NCI-H1092 treated with DMSO at 0.1 percent for 48 hours (cell line): ENCODE measurements at regions not wholly inside any gene's neighbourhood (a gene's known extent, or its start where the extent isn't known, plus 50 kb on each side); places are given as distances from the start of the nearest gene placed in this dataset.
A peak's percentile ranks its signal among the peaks of the same experiment; 100 is the strongest.

Source experiments
- DNase-seq: peaks from one replicate; lab custom pipeline; 2025; lab: John Stamatoyannopoulos, UW

DNA sequence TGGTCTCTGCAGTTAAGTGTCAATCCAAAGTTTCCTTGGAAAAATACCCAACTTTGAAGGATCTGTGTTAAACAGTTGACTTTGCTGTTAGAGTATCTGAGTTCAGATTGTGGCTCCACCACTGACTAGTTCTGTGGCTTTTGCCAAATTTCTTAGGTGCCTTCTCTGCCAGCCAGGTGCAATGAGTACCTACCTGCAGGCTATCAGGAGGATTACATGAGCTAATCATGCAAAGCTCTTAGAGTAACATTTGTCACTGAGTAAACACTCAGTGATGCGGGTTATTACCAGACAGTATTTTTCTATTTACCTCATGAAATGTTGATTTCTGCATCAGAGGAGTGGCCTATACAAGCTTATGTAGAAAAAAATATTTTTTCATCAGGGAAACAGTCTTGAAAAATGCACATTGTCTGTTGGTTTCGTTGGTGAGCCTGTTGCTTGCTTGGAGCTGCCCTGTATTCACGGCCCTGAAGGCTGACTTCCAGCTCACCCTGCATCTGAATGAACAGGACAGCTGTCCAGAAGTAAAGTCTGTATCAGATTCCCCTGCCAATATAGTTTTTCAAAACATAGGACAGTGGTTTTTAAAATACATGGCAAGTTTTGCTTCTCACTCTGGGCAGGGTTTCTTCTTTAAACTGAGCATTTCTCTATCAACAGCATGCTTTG, 235.1 kb downstream of the CDCA7 start:
- DNase-seq = peak; percentile 82

DNA sequence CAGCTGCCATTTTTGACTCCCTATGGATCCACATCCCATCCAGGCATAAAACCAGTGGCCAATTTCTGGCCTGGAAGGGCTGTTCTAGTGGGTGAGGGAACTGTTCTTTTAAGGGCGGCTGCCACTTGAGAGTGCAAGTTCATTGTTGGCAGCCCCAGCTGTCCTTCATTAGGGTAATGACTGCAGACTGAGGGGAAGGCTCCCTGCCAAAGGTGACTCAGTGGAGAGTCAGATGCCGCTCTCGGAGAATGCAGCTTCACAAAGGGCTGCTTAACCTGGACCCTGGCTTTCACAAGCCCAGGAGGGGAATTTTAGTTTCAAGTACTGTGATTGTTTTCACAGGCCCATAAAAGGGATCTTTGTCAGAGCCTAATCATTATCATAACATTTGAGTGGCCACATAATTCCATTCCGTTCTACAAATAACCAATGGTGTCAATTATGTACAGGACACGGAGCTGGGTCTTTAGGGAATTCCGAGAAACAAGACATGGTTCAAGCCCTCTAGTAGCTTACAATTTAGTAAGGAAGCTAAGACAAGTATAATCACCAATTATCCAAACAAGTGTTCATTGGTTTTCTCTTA, 235.7 kb downstream of the CDCA7 start:
- peak; percentile 97 for DNase-seq

DNA sequence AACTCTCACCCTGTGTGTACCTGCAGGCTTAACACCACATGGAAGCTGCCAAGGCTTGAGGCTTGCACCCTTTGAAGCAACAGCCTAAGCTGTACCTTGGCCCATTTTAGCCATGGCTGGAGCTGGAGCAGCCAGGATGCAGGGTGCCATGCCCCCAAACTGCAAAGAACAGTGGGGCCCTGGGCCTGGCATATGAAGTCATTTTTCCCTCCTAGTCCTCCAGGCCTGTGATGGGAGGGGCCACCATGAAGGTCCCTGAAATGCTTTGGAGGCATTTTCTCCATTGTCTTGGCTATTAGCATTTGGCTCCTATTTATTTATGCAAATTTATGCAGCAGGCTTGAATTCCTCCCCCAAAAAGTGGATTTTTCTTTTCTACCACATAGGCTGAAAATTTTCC, 238.4 kb downstream of the CDCA7 start:
- no peak for DNase-seq

DNA sequence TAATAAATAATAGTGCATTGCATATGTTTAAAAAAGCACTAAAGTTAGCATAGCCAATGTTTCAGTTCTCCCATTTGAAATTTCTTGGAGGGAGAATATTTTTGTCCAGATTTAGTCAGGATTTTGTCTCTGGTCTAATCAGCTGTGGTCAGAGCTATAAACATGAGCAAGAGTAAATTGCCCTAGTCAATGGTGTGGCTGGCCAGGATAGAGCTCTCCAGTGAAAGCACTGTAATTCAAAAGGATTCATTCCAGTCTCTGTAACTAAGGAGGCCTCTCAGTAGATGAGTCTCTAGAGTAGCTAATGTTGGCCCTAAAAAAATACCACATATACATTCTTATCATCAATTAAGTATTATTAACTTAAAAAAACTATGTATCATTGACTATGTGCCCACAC, 241.6 kb downstream of the CDCA7 start:
- DNase-seq = no peak

DNA sequence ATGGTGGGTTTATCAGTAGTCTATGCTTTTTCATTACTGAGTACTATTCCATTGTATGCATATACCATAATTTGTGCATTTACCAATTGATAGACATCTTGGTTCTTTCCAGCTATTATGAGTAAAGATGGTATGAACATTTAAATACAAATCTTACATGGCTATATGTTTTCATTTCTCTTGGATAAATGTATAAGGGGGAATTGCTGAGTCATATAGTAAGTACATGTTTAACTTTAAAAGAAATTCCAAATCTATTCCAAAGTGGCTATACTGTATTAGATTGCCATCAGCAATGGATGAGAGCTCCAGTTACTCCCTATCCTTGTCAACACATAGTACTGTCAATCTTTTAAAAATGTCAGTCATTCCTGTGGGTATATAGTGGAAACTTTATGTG, 243.9 kb downstream of the CDCA7 start:
- no peak for DNase-seq

DNA sequence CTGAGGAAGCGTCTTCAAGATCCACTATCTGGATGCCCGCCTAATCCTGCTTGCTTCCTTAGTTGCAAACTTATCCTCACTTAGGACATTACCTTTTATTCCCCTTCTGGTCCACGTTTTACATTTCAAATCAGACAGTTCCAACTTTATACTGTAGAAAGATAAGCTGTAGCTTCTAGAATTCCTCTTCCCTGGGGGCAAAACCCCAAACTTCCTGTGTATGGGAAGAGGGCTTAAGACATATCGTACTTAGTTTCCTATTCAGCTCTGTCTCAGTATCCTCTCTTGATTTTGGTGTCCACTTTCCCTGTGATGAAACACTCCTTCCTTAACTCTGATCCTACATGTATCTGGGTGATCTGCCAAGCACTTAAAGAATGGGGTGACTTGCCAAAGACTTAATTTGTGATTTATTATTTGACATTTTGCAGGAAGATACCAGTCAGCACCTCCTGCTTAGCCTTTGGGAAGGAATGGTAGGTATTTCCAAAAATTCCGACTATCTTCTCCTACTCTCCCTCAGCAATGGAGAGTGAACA, 245.2 kb downstream of the CDCA7 start:
- DNase-seq = no peak

DNA sequence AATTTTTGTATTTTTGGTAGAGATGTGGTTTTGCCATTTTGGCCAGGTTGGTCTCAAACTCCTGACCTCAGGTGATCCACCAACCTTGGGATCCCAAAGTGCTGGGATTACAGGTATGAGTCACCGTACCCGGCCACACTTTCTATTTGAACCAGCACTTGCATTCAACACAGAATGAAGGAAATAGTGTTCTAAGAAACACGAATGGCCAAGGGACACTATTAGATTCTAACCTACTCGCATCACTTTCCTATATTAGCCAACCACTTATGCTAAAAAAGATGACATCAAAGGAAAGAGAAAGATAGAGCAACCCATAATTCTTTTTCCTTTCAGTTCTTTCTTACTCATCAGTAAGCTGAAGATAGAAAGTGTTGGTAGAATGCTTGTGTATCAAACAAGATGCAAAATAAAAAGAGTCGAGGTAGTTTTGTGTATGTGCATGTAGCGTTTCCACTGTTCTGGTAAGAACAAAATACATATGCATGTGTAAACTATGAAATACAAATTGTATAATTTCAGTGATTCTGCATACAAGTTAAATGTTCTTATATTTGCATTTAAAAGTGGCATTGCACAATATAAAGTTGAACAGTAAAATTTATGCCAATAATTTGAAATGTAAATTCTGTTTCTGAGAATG, 247.6 kb downstream of the CDCA7 start:
- no peak for DNase-seq

DNA sequence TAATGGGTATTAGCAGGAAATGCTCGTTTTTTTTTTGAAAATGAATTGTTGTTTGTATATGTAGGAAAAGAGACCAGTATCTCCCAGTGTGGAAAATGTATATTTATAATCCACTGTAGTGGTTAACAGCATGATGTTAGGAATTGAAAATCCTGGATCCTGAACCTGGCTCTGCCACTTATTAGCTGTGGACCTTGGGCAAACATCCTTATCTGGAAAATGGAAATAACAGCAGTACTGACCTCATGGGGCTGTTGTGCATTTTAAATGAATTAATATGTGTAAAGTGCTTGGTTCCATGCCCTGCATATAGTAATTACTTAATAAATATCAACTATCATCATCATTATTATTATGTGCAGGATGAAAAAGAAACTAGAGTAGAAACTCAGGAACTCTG, 251.3 kb downstream of the CDCA7 start:
- DNase-seq = no peak

DNA sequence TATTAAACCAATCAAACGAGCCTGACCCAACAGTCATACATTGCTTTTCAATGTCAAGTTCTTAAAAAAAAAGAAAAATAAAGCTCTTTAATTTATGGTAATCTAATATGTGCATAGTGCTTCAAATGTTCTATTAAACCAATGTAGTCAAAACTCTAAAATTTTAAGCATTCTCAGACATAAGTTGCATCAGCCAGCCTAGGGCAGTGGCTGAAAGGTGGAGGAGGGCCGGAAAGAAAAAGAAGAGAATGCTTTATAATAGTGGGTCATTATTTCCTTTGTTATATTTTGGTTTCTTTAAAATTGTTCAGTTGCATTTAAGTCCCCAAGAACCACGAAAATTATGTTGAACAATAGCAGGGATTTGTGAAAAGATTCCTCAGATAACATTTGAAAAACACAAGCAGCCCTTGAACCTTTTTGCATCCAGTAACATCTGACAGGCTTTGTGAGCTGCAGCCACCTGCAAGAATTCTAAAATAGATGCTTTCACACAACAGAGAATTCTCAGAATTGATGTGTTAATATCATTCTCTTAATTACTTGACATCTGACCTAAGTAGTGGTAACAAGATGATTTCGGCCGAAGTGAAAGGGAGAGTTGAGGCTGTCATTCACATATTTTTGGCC, 252.1 kb downstream of the CDCA7 start:
- no peak for DNase-seq

DNA sequence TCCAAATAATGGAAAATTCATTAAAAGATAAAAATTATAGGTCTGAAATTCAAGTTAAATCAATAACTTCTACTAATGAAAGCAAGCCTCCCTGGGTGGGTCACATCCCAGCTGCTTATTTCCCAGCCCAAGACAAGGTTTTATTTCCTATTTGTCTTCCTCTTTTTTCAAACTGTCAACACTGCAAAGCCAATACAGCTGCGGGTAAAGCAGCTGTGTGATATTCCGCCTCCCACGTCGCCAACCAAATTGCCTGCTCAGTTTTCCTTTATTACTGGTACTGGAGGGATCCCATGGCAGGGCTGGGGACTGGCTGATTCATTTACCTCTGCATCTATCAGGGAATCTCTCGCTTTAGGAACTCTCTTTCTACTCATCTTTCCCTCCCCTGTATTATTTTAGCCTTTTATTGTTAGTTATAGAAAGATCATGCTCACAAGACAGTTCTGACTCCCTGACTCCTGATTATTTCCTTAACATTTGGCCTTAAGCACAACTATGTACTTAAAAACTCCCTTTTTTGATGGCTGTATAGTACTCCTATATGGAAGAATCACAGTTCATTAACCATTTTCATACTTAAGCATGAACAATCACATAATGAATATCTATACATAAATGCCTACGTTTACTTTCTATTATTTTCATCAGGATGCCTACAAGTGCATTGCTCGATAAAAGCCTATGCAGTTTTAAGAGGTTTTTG, 253.1 kb downstream of the CDCA7 start:
- peak; percentile 3 for DNase-seq

DNA sequence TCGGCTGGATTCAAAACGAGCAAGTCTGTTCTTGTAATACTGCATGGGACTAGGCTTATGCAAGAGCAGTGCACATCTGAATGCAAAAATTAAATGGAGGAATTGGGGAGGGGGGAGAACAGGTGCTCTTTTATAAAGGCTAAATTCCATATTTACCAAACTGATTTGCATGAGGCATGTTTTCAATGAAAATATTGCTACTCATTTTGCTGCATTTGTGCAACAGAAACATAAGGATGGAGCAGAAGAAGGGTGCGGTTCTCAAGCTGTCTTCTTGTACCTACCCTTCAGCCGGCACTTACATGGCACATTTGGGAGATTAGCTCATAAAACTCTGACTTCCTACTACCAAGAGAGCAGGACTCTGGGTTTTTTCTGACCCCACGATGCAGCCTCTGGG, 256.4 kb downstream of the CDCA7 start:
- no peak for DNase-seq

DNA sequence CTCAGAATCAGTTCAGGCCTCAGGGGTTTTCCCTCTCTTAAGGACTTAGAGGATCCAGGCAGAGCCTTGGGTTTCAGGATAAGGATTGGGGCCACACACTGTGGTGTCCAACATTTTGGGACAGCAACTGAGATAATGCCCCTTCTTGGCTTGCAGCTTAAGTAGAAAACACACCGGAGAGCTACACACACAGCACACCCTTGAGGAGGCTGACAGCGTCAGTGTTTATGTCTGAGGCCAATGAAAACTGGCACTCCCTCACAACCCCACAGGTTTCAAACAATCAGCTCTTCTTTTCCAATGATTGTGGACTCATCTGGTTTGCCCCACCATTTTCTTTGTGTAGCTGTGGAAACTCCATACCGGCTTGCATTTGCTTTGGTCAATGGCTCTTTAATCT, 257.7 kb downstream of the CDCA7 start:
- DNase-seq = no peak

DNA sequence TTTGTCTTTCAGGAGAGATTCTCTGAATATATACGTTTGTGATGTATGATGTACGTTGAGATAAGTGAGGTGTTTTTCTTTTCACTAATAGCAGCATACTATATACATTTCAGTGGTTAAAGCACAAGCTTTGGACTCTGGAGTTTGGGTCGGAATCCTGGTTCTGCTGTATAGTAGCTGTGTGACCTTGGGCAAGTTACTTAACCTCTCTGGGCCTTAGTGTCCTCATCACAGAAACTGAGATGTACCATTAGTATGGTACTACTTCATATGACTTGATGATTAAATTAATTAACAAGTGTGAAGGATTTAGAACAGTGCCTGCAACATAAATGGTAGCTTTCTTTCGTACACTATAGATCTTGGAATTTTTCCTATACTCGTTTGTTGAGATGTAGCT, 258.7 kb downstream of the CDCA7 start:
- DNase-seq = no peak

DNA sequence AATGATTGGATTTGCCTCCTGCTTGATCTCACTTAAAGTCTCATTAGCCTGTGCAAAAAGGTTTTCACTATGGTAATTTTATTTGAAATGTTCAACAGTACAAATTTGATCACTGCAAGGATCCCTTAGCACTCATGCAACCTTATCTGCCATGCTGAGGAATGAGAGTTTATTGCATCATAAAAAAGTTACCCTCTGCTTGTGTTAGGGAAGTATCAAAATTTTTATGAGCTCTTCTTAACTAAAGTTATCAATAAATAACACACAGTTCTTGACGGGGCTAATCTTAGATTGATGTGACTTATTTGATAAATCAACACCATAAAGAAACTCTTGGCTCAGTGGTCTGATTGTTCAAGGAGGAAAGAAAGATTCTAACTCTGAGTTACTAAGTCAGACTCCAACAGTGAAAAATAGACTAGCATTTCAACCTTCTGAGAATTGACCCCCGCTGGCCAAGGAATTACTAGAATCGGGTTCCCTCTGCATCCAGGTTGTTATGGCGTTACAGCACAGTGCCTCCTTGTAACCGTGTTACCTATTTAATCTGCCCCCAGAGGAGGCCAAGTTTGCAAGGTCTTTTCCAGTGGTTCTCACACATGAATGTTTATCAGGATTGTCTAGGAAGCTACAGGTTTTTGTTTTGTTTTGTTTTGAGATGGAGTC, 259.7 kb downstream of the CDCA7 start:
- no peak for DNase-seq

DNA sequence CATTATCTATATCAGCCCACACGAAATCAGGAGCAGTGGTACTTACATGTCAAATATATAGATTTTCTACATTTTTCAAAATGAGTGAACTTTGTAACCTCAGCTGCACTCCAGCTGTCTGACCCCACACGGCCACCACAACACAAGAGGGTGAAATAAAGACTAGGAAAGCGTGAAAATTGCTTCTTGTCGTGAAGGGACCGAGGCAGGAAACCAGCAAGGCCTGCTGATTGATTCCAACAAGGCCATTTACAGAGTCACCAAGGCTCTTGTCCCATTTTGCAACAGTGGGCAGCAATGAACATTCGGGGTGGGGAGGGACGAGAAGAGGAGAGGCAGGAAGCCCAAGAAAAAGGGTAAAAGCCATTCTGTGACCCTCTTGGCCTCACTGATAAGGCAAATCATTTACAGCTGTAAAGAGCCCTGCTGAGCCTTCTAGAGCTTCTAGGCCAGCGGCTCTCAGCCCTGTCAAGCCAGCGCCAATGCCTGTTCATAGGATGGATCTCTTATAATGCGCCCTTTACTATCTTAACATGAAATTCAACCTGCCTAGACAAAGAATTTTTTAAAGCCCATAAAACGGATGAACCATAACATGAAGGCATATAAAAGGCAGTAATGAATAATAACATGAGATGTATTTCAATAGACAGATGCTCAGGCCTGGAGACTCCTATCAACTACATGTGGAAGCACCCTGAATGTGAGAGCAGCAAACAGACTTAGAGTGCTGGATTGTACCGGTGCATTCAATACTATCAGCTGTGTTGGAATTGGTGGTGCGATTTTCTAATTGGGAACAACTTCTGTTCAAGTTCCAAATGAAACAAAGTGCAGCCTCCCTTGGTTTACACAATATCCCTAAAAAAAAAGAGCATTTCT, 269.0 kb downstream of the CDCA7 start:
- no peak for DNase-seq

DNA sequence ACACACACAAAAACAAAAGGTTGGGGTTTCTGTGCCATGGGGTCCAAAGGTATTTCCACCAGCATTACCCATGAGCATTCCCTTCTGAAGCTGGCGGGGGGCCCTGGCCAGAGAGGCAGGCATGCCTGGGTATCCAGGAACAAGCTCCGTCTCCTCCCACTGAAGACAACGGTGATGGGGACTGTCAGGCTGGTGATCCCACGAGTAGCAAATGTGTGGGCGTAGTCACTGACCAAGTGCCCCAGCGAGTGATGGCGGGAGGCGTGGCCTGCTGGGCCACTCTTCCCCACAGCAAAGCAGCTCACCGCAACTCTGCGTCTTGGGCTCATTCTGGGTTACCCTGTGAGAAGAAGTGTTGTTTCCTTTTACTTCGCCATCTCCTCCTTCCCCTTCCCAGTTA, 270.6 kb downstream of the CDCA7 start:
- DNase-seq = no peak

DNA sequence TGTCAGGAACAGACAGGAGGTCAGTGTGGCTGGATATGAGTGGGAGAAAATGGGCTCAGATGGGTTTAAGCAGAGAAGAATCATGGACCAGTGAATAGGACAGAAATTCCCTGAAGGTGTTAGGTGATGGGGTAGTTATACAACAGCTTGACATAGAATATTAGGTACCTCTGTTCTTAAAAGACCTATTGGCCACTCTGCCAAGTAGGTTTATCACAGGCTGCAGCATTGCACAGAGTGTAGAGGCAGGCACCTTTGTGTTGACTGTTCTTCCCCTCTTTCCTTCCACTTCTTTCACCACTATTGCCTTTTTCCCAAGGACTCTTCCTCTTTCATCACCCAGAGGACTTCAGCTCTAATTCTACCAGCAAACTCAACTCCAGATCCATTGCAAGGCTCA, 274.4 kb downstream of the CDCA7 start:
- no peak for DNase-seq

DNA sequence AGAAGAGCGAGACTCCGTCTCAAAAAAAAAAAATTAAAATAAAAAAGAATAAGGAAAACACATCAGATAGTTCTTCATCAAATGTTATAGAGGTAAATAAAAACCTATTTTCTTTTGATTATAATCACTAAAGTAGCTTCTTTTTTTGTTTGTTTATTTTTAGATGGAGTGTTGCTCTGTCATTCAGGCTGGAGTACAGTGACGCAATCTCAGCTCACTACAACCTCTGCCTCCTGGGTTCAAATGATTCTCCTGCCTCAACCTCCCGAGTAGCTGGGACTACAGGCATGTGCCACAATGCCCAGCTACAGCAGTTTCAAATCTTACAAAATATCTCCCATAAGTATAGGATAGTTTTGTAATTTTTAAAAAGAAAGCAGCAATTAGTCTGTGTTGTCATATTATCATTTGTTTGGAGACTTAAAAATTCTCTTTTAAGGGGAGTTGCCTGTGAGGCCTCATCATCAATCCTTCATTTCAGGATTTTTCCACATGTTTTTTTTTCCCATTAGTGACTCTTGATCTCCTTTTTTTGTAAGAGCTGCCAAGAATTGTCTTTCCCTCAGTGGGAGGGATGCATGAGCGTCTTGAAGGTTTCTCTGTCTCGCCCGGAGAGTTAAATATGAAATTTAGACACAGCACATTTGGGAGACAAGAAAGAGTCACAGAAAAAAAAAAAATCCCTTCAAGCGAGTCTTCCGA, 275.9 kb downstream of the CDCA7 start:
- no peak for DNase-seq

DNA sequence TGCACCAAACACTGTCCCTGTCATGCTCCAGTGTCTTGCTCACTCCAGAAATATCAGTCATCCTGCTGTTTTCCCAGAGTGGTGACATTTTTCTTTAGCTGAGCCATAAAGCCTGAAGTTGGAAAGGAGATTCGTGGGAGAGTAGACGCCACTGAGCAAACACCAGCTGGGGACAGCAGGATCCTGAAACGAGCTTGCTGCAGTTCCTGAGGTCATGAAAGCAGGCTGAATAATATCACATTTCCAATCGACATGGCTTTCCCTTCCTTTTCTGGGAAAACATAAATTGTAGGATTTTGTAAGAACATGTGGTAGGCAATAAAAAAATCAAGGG, 276.4 kb downstream of the CDCA7 start:
- DNase-seq = no peak

DNA sequence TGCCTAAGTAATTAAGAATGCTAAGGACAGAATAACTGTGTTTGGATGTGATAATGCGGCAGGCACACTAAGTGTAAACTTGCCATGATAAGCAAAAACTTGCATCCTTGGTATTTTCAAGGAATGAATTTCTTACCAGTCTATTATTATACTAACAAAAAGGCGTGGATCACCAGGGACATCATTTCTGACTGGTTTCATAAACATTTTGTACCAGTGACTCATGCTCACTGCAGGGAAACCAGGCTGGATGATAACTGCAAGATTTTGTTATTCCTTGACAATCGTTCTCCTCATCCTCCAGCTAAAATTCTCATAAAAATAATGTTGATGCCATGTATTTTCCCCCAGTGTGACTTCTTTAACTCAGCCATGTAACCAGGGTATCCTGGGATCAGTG, 289.5 kb downstream of the CDCA7 start:
- no peak for DNase-seq
